Gastroesophageal sphincter (tissue), 3 donors: ENCODE measurements at regions not wholly inside any gene's neighbourhood (a gene's known extent, or its start where the extent isn't known, plus 50 kb on each side); places are given as distances from the start of the nearest gene placed in this dataset.

Source experiments
- CTCF ChIP-seq, 4 experiments: fragments of 200-600 bp in 2 of 4; fragments of 450-650 bp in 2 of 4; sonication (generic) in 1 of 4; IDR thresholded peaks; one replicate each; pipeline ENCODE4 v1.5.1; 2017 to 2019; ENCODE audit warnings: antibody characterized with exemption in 4 of 4, mild to moderate bottlenecking in 2 of 4, moderate library complexity in 2 of 4
- EP300 ChIP-seq: sonication (generic); formaldehyde crosslinking; IDR thresholded peaks from one replicate; pipeline ENCODE4 v1.6.1; 2017; ENCODE audit warnings: antibody characterized with exemption, mild to moderate bottlenecking
- POLR2A ChIP-seq, 2 donors: fragments of 450-650 bp; IDR thresholded peaks; one replicate each; pipeline ENCODE4 v1.6.1; 2017; ENCODE audit warnings: antibody characterized with exemption in 2 of 2, mild to moderate bottlenecking in 2 of 2, moderate library complexity in 1 of 2
- POLR2AphosphoS5 ChIP-seq: sonication (generic); formaldehyde crosslinking; IDR thresholded peaks from one replicate; pipeline ENCODE4 v1.6.1; 2017; ENCODE audit warnings: antibody characterized with exemption

- no peak for TF ChIP-seq CTCF (IDR thresholded peaks at IDR 0.05)
- no peak for TF ChIP-seq POLR2A (IDR thresholded peaks at IDR 0.05)
- TF ChIP-seq EP300, result no peak
- no peak for TF ChIP-seq POLR2AphosphoS5
Measured at GRCh38 chr18:39786477-39786876, 2168.6 kb upstream of the PIK3C3 start.
